SK-N-SH treated with all-trans-retinoic acid at 6 μM for 48 hours (cell line): ENCODE measurements at regions not wholly inside any gene's neighbourhood (a gene's known extent, or its start where the extent isn't known, plus 50 kb on each side); places are given as distances from the start of the nearest gene placed in this dataset.

ENCODE experiments used
- ATAC-seq: fragments of 200-7000 bp; cut with Tn5 transposase; 3 replicates; pipeline ENCODE4 v1.9.1; 2020; ENCODE audit warnings: mild to moderate bottlenecking, moderate library complexity
- ARNTL ChIP-seq: fragments of 450-650 bp; formaldehyde crosslinking; IDR thresholded peaks from 2 replicates; pipeline ENCODE4 v1.5.0; 2020; ENCODE audit warnings: low read depth, mild to moderate bottlenecking, moderate library complexity, borderline replicate concordance
- BACH2 ChIP-seq: fragments of 250-450 bp; sonication (Bioruptor Pico); IDR thresholded peaks from 2 replicates; pipeline ENCODE4 v1.9.0; 2021; ENCODE audit warnings: mild to moderate bottlenecking, borderline replicate concordance
- CREB5 ChIP-seq: fragments of 250-450 bp; sonication (Bioruptor Pico); IDR thresholded peaks from 2 replicates; pipeline ENCODE4 v1.5.1; 2020; ENCODE audit warnings: low read depth, mild to moderate bottlenecking, moderate library complexity
- CSDC2 ChIP-seq: fragments of 250-450 bp; sonication (Bioruptor Pico); IDR thresholded peaks from 2 replicates; pipeline ENCODE4 v1.5.0; 2020; ENCODE audit warnings: mild to moderate bottlenecking, moderate library complexity
- GLIS3 ChIP-seq: fragments of 250-450 bp; sonication (Bioruptor Pico); IDR thresholded peaks from 2 replicates; pipeline ENCODE4 v1.5.0; 2020; ENCODE audit warnings: mild to moderate bottlenecking, moderate library complexity
- ISL1 ChIP-seq: fragments of 250-450 bp; sonication (Bioruptor Pico); IDR thresholded peaks from 2 replicates; pipeline ENCODE4 v2.1.2; 2022; ENCODE audit warnings: mild to moderate bottlenecking, moderate library complexity
- OSR1 ChIP-seq: fragments of 250-450 bp; sonication (Bioruptor Pico); IDR thresholded peaks from 2 replicates; pipeline ENCODE4 v1.8.0; 2022; ENCODE audit warnings: moderate library complexity, mild to moderate bottlenecking, inconsistent platforms
- PPARA ChIP-seq: fragments of 250-450 bp; sonication (Bioruptor Pico); IDR thresholded peaks from 2 replicates; pipeline ENCODE4 v1.5.0; 2020; ENCODE audit warnings: mild to moderate bottlenecking, borderline replicate concordance
- RARB ChIP-seq: fragments of 250-450 bp; sonication (Bioruptor Pico); IDR thresholded peaks from 2 replicates; pipeline ENCODE4 v1.8.0; 2021; ENCODE audit warnings: mild to moderate bottlenecking, moderate library complexity
- TCF4 ChIP-seq: fragments of 250-450 bp; sonication (Bioruptor Pico); IDR thresholded peaks from 2 replicates; pipeline ENCODE4 v1.8.0; 2021; ENCODE audit warnings: mild to moderate bottlenecking, moderate library complexity, borderline replicate concordance
- TOX ChIP-seq: fragments of 250-450 bp; sonication (Bioruptor Pico); IDR thresholded peaks from 2 replicates; pipeline ENCODE4 v1.8.0; 2021; ENCODE audit warnings: mild to moderate bottlenecking, moderate library complexity, borderline replicate concordance
- ZC3H10 ChIP-seq: fragments of 250-450 bp; sonication (Bioruptor Pico); IDR thresholded peaks from 2 replicates; pipeline ENCODE4 v1.5.1; 2021; ENCODE audit warnings: mild to moderate bottlenecking, moderate library complexity
- ZFP3 ChIP-seq: fragments of 250-450 bp; sonication (Bioruptor Pico); IDR thresholded peaks from 2 replicates; pipeline ENCODE4 v1.5.0; 2020; ENCODE audit warnings: mild to moderate bottlenecking, moderate library complexity
- ZFP30 ChIP-seq: fragments of 450-650 bp; formaldehyde crosslinking; IDR thresholded peaks from 2 replicates; pipeline ENCODE4 v1.5.0; 2022; ENCODE audit warnings: mild to moderate bottlenecking, moderate library complexity
- ZNF70 ChIP-seq: fragments of 450-650 bp; formaldehyde crosslinking; IDR thresholded peaks from 2 replicates; pipeline ENCODE4 v1.5.0; 2020; ENCODE audit warnings: mild to moderate bottlenecking, moderate library complexity
- ZNF8 ChIP-seq: fragments of 450-650 bp; formaldehyde crosslinking; IDR thresholded peaks from 2 replicates; pipeline ENCODE4 v1.5.0; 2020; ENCODE audit warnings: mild to moderate bottlenecking, moderate library complexity
- TF ChIP-seq, protein P1 (sequence below): fragments of 250-450 bp; sonication (Bioruptor Pico); IDR thresholded peaks from 2 replicates; pipeline ENCODE4 v1.8.0; 2020; ENCODE audit warnings: mild to moderate bottlenecking, moderate library complexity, borderline replicate concordance
- TF ChIP-seq, protein P2 (sequence below): fragments of 250-450 bp; sonication (Bioruptor Pico); IDR thresholded peaks from 2 replicates; pipeline ENCODE4 v1.8.0; 2021; ENCODE audit warnings: low read depth, mild to moderate bottlenecking, moderate library complexity, borderline replicate concordance

DNA sequence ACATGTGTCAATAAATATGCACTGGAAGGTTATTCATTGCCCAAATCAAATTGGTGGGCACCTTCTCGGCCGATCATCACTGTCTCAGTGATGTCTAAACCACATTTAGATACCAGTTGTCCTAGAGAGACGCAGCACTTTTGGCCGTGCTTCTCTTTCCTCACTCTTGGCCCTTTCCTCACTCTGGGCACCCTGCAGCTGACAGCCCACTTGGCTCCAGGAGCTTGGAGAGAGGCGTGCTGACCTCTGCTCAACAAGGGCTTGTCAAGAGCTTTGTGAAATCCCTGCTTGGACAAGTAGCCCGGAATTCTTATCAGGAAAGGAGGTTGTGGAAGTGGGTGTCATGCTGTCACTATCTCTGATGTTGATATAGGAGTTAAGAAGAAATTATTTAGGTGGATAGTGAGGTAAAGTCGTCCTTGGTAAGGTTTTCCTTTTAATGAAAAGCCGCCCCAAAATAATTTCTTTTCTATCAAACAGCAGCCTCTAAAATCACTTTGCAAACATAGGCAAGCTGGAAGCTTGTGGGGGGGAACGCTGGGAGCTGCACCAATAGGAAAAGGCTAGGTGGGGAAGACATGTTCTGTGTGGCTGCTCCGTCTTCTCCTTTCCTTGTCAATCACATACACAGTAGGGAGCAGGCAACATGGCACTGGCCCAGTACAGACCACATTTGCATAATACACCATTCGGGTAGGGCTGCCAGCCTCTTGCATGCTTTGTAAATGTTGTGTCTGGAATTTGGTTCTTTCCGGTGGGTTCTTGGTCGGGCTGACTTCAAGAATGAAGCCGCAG lies 126.8 kb upstream of the UBE3A start:
- TF ChIP-seq GLIS3 (CRISPR knock-in tag) (no peak), PPARA (CRISPR knock-in tag) (no peak), CREB5 (no peak), ZC3H10 (no peak), ZNF8 (CRISPR knock-in tag) (no peak), TOX (CRISPR knock-in tag) (no peak), ISL1 (CRISPR knock-in tag) (no peak), RARB (CRISPR knock-in tag) (no peak), ARNTL (CRISPR knock-in tag) (no peak), ZFP3 (CRISPR knock-in tag) (no peak)
- TF ChIP-seq, protein P1, sequence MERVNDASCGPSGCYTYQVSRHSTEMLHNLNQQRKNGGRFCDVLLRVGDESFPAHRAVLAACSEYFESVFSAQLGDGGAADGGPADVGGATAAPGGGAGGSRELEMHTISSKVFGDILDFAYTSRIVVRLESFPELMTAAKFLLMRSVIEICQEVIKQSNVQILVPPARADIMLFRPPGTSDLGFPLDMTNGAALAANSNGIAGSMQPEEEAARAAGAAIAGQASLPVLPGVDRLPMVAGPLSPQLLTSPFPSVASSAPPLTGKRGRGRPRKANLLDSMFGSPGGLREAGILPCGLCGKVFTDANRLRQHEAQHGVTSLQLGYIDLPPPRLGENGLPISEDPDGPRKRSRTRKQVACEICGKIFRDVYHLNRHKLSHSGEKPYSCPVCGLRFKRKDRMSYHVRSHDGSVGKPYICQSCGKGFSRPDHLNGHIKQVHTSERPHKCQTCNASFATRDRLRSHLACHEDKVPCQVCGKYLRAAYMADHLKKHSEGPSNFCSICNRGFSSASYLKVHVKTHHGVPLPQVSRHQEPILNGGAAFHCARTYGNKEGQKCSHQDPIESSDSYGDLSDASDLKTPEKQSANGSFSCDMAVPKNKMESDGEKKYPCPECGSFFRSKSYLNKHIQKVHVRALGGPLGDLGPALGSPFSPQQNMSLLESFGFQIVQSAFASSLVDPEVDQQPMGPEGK (CRISPR knock-in tag): no peak
- TF ChIP-seq, protein P2, sequence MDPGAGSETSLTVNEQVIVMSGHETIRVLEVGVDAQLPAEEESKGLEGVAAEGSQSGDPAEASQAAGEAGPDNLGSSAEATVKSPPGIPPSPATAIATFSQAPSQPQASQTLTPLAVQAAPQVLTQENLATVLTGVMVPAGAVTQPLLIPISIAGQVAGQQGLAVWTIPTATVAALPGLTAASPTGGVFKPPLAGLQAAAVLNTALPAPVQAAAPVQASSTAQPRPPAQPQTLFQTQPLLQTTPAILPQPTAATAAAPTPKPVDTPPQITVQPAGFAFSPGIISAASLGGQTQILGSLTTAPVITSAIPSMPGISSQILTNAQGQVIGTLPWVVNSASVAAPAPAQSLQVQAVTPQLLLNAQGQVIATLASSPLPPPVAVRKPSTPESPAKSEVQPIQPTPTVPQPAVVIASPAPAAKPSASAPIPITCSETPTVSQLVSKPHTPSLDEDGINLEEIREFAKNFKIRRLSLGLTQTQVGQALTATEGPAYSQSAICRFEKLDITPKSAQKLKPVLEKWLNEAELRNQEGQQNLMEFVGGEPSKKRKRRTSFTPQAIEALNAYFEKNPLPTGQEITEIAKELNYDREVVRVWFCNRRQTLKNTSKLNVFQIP (CRISPR knock-in tag): no peak
- TF ChIP-seq, all 23 proteins: peak for 0
- ATAC-seq: no peak

DNA sequence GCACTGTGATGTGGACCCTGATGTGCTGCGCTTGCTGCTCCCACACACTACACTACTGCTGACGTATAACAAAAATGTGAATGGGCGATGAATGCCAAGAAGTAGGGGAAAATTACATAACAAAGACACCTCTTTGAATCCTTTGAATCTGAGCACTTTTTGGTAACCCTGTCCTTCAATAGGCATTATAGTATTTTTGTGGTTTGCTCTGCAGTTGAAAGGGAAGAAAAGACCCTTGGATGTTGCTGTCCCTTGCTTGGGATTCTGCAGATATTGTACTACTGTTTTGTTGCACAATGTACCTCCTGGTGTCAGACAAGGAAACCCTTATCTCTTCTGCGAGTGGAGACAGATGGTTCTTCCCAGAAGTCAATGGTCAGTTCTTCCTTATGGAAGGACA lies 124.8 kb upstream of the UBE3A start:
- TF ChIP-seq, protein P1 (CRISPR knock-in tag): no peak
- TF ChIP-seq CSDC2 (CRISPR knock-in tag): no peak
- TF ChIP-seq, protein P2 (CRISPR knock-in tag): no peak
- TF ChIP-seq ZNF70 (CRISPR knock-in tag): no peak
- no peak for TF ChIP-seq ZFP30 (CRISPR knock-in tag)
- no peak for TF ChIP-seq ISL1 (CRISPR knock-in tag)
- TF ChIP-seq RARB (CRISPR knock-in tag): no peak
- TF ChIP-seq BACH2 (CRISPR knock-in tag): no peak
- TF ChIP-seq CREB5: no peak
- ATAC-seq: no peak

- ATAC-seq: no peak
- TF ChIP-seq ZFP30 (CRISPR knock-in tag) (no peak), TOX (CRISPR knock-in tag) (no peak), OSR1 (CRISPR knock-in tag) (no peak), BACH2 (CRISPR knock-in tag) (no peak), CREB5 (no peak), ZNF8 (CRISPR knock-in tag) (no peak), ARNTL (CRISPR knock-in tag) (no peak), TCF4 (CRISPR knock-in tag) (no peak), PPARA (CRISPR knock-in tag) (no peak), ZC3H10 (no peak)
- TF ChIP-seq, protein P2 (CRISPR knock-in tag): no peak
- TF ChIP-seq, protein P1 (CRISPR knock-in tag): no peak
Measured at GRCh38 chr15:25557926-25558325, 119.1 kb upstream of the UBE3A start.
